IPS-15b (cell line): ENCODE measurements at regions not wholly inside any gene's neighbourhood (a gene's known extent, or its start where the extent isn't known, plus 50 kb on each side); places are given as distances from the start of the nearest gene placed in this dataset.
"Not testable (repeated sequence)": the region's sequence is repeated elsewhere in the genome, so short reads cannot be mapped to it uniquely, and the experiment has no call there.

Experiments used
- H3K27me3 ChIP-seq: one replicate; pipeline ENCODE4 v1.6.1; 2013; ENCODE audit warnings: low read length; ENCODE audit not compliant: control insufficient read depth, insufficient read depth
- H3K36me3 ChIP-seq: one replicate; pipeline ENCODE4 v1.6.1; 2013; ENCODE audit warnings: low read length; ENCODE audit not compliant: control insufficient read depth, insufficient read depth
- H3K4me1 ChIP-seq: one replicate; pipeline ENCODE4 v1.6.1; 2013; ENCODE audit warnings: mild to moderate bottlenecking, low read length; ENCODE audit not compliant: control insufficient read depth, insufficient read depth
- H3K4me3 ChIP-seq: one replicate; pipeline ENCODE4 v1.5.1; 2013; ENCODE audit warnings: low read depth, low read length
- H3K9ac ChIP-seq: one replicate; pipeline ENCODE4 v1.6.1; 2013; ENCODE audit warnings: low read depth, mild to moderate bottlenecking, low read length
- H3K9me3 ChIP-seq: one replicate; pipeline ENCODE4 v1.6.1; 2013; ENCODE audit warnings: mild to moderate bottlenecking, low read length; ENCODE audit not compliant: control insufficient read depth, insufficient read depth

DNA sequence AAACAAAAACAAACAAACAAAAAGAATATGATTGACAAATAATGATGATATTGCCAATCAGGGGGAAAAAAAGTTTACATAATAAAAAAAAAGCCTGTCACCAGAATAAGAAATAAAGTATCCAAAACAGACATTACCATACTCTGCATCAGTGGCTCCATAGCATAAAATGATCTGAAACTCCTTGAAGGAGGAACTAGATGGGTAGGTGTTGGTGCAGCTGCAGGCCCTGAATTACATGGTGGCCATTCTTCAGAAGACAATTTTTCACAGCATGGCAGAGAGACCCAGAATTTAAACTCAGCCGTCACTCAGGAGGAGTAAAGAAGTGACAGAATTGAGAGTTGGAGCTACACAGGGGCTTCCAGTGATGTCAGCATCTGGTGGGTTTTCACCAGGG is 60.2 kb downstream of the GLUL start:
- Histone ChIP-seq H3K9ac (no peak overlapping the region), H3K4me1 (no peaks in the 10 kb centered on the region), H3K36me3 (no peaks in the 10 kb centered on the region), H3K27me3 (no peaks in the 10 kb centered on the region), H3K9me3 (no peaks in the 10 kb centered on the region), H3K4me3 (no peak overlapping the region)

- no peaks in the 10 kb centered on the region for H3K36me3 ChIP-seq
- H3K4me1 ChIP-seq = no peaks in the 10 kb centered on the region
- no peak overlapping the region for H3K4me3 ChIP-seq
- no peak overlapping the region for H3K9ac ChIP-seq
- no peaks in the 10 kb centered on the region for H3K9me3 ChIP-seq
- no peaks in the 10 kb centered on the region for H3K27me3 ChIP-seq
Observed at GRCh38 chr1:182330303-182330702, 61.3 kb downstream of the GLUL start.

DNA sequence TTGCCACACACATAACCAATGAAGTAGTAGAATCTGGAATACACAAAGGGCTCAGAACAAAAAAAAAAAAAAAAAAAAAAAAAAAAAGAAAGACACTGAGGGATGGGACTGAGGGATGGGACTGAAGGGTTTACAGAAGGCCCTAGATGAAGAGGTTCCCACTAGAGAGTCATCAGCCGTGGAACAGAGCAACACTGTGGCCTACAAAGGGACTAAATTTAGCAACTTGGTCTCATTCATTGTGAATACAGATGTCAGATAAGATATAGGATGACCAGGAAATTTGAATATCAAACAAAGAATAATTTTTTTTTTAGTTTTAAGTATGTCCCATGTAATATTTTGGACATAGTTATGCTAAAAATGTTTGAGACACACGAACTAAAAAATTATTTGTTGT is 62.1 kb downstream of the GLUL start:
- no peak overlapping the region for H3K4me3 ChIP-seq
- no peaks in the 10 kb centered on the region for H3K27me3 ChIP-seq
- no peaks in the 10 kb centered on the region for H3K9me3 ChIP-seq
- no peaks in the 10 kb centered on the region for H3K4me1 ChIP-seq
- H3K36me3 ChIP-seq = no peaks in the 10 kb centered on the region
- no peak overlapping the region for H3K9ac ChIP-seq

DNA sequence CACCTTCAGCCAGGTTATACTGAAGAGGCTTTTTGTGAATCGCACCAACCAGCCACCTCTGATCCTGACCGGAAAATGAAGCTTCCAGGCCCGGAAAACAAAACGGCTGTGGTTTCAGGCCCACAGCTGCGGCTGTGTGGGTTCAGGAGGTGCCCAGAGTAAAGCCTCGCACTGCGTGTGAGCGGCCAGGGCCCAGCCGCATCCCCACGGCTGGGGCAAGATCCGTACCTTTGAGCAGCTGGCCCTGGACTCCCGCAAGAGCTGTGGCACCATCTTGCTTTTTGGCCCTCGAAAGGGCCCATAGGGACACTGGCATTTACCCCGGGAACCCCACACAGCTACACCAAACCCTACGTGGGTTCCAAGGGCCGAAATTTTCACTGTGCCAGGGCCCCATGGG is 63.0 kb downstream of the GLUL start:
- Histone ChIP-seq H3K4me3 (no peak overlapping the region), H3K36me3 (no peaks in the 10 kb centered on the region), H3K9ac (no peak overlapping the region), H3K27me3 (no peaks in the 10 kb centered on the region), H3K4me1 (no peaks in the 10 kb centered on the region), H3K9me3 (no peaks in the 10 kb centered on the region)

- no peaks in the 10 kb centered on the region for H3K9me3 ChIP-seq
- H3K9ac ChIP-seq = no peak overlapping the region
- H3K36me3 ChIP-seq = no peaks in the 10 kb centered on the region
- no peaks in the 10 kb centered on the region for H3K27me3 ChIP-seq
- H3K4me3 ChIP-seq = no peak overlapping the region
- H3K4me1 ChIP-seq = no peaks in the 10 kb centered on the region
Observed at GRCh38 chr1:182325339-182325738, 66.3 kb downstream of the GLUL start.

- H3K27me3 ChIP-seq = not testable (repeated sequence)
Observed at GRCh38 chr1:182321532-182321931, 70.1 kb downstream of the GLUL start.

DNA sequence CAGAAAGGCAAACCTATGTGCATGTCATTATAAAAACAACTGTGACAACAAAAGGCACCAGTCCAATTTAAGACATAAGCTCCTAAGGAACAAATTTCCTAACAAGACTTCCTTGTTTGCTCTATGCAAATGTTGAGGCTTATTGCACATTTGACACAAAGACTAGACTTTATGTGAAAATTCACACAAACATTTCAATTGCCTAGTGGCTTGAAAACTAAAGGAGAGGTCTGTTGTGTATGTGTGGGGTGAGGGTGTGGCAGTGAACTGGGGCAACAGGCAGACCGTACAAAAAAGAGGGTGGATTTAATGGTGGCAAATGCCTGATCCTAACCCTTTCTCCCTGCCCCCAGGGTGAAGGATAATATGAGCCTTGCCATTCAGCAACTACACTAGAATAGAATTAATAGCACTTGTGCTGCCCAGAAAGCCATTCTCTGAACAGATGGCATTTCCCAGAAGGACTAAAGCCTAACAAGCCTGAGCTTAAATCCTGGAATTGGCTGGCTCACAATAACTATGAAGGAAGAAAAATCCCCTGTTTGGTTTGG is 73.9 kb downstream of the GLUL start:
- no peaks in the 10 kb centered on the region for H3K27me3 ChIP-seq
- no peaks in the 10 kb centered on the region for H3K4me1 ChIP-seq
- no peak overlapping the region for H3K9ac ChIP-seq
- no peaks in the 10 kb centered on the region for H3K36me3 ChIP-seq
- no peaks in the 10 kb centered on the region for H3K9me3 ChIP-seq
- no peak overlapping the region for H3K4me3 ChIP-seq

More at GRCh38 chr1:182321532-182321931, 70.1 kb downstream of the GLUL start:
- not testable (repeated sequence) for H3K9me3 ChIP-seq, H3K9ac ChIP-seq, H3K4me3 ChIP-seq, H3K36me3 ChIP-seq, H3K4me1 ChIP-seq

DNA sequence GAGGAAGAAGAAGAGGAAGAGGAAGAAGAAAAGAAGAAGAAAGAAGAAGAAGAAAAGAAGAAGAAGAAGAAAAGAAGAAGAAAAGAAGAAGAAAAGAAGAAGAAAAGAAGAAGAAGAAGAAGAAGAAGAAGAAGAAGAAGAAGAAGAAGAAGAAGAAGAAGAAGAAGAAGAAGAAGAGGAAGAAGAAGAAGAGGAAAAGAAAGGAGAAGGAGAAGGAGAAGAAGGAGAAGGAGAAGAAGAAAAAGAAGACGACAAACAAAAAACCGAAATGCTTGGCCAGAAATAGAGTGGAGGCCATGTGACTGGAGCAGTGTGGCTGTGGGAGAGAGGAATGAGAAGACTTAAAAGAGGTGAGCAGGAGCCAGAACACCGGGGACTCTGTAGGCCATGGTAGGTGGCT is 75.1 kb downstream of the GLUL start:
- not testable (repeated sequence) for H3K9ac ChIP-seq, H3K4me1 ChIP-seq, H3K36me3 ChIP-seq, H3K4me3 ChIP-seq, H3K27me3 ChIP-seq, H3K9me3 ChIP-seq

GRCh38 chr1:182315167-182315556 is 76.4 kb downstream of the GLUL start:
- Histone ChIP-seq H3K4me1 (no peaks in the 10 kb centered on the region), H3K4me3 (no peak overlapping the region), H3K36me3 (no peaks in the 10 kb centered on the region), H3K9ac (no peak overlapping the region), H3K27me3 (no peaks in the 10 kb centered on the region), H3K9me3 (no peaks in the 10 kb centered on the region)

- no peak overlapping the region for H3K4me3 ChIP-seq
- no peak overlapping the region for H3K9ac ChIP-seq
- no peaks in the 10 kb centered on the region for H3K36me3 ChIP-seq
- H3K9me3 ChIP-seq = no peaks in the 10 kb centered on the region
- H3K4me1 ChIP-seq = no peaks in the 10 kb centered on the region
- H3K27me3 ChIP-seq = no peaks in the 10 kb centered on the region
Observed at GRCh38 chr1:182309631-182310351, 81.8 kb downstream of the GLUL start.

DNA sequence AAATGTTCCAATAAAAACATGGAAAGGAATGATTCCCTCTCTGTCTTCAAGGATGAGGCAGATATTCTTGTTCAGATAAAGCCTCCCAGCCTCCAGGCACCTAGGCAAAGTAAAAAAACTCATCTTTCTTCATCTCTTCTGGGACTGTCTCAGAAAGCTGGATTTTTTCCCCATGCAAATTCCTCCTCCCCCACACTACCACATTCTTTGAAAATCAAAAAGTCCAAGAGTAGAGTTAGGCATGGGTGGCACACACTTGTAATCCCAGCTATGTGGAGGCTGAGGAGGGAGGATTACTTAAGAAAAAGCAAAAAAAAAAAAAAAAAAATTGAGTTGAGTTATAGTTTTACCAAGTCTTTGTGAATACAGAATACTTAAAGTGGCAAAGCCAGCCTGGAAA is 82.8 kb downstream of the GLUL start:
- no peak overlapping the region for H3K9ac ChIP-seq
- H3K4me3 ChIP-seq = no peak overlapping the region
- H3K27me3 ChIP-seq = no peaks in the 10 kb centered on the region
- no peaks in the 10 kb centered on the region for H3K4me1 ChIP-seq
- H3K9me3 ChIP-seq = no peaks in the 10 kb centered on the region
- H3K36me3 ChIP-seq = no peaks in the 10 kb centered on the region

GRCh38 chr1:182307486-182307885 is 84.1 kb downstream of the GLUL start:
- H3K9ac ChIP-seq, H3K4me1 ChIP-seq, H3K9me3 ChIP-seq, H3K36me3 ChIP-seq, H3K27me3 ChIP-seq, H3K4me3 ChIP-seq: not testable (repeated sequence)
